ENCODE measurements at regions not wholly inside any gene's neighbourhood (a gene's known extent, or its start where the extent isn't known, plus 50 kb on each side); places are given as distances from the start of the nearest gene placed in this dataset.
A peak's percentile ranks its signal among the peaks of the same experiment; 100 is the strongest.
"Not testable (repeated sequence)": the region's sequence is repeated elsewhere in the genome, so short reads cannot be mapped to it uniquely, and the experiment has no call there.

GRCh38 chr9:11182001-11182400 is 569.2 kb upstream of the PTPRD start:
- Histone ChIP-seq H3K9ac (ENCODE audit: insufficient read depth in 1 of 2, low read length in 2 of 2) (no peak overlapping the region), H3K27ac (ENCODE audit: low read depth in 1 of 2, low read length in 1 of 2) (no peak overlapping the region), H3K36me3 (ENCODE audit: control insufficient read depth in 4 of 4, insufficient read depth in 4 of 4, low read length in 4 of 4) (no peaks in the 10 kb centered on the region), H3K27me3 (ENCODE audit: control insufficient read depth in 3 of 3, insufficient read depth in 3 of 3, low read length in 2 of 3) (no peaks in the 10 kb centered on the region), H3K4me3 (no peak overlapping the region), H3K9me3 (ENCODE audit: control insufficient read depth in 4 of 4, insufficient read depth in 3 of 4, low read length in 3 of 4) (peaks cover 0 to 3% (median 0%) of the 10 kb centered on the region in 4 donors), H3K4me1 (ENCODE audit: control insufficient read depth in 5 of 5, insufficient read depth in 5 of 5, low read length in 5 of 5) (no peaks in the 10 kb centered on the region)
- DNase-seq (no peak), ATAC-seq (ENCODE audit: insufficient read depth, low FRiP score) (no peak)
- no peak for TF ChIP-seq CTCF (IDR thresholded peaks at IDR 0.05; ENCODE audit: control extremely low read depth, extremely low read depth)
- 87 to 89% methylated on average over 2 of the region's 2 CpGs for WGBS, 2 donors

- 64 to 69% methylated on average over 1 of the region's 1 CpG for WGBS, 2 donors
- DNase-seq, result no peak
- H3K27me3 ChIP-seq (ENCODE audit: control insufficient read depth in 3 of 3, insufficient read depth in 3 of 3, low read length in 2 of 3), result no peaks in the 10 kb centered on the region
- H3K4me1 ChIP-seq (ENCODE audit: control insufficient read depth in 5 of 5, insufficient read depth in 5 of 5, low read length in 5 of 5), result peaks cover 0 to 3% (median 0%) of the 10 kb centered on the region in 5 donors
- ATAC-seq (ENCODE audit: insufficient read depth, low FRiP score), result no peak
- no peak overlapping the region for H3K4me3 ChIP-seq
- no peaks in the 10 kb centered on the region for H3K36me3 ChIP-seq (ENCODE audit: control insufficient read depth in 4 of 4, insufficient read depth in 4 of 4, low read length in 4 of 4)
- no peak overlapping the region for H3K27ac ChIP-seq (ENCODE audit: low read depth in 1 of 2, low read length in 1 of 2)
- H3K9ac ChIP-seq (ENCODE audit: insufficient read depth in 1 of 2, low read length in 2 of 2), result no peak overlapping the region
- H3K9me3 ChIP-seq (ENCODE audit: control insufficient read depth in 4 of 4, insufficient read depth in 3 of 4, low read length in 3 of 4), result peaks cover 0 to 6% (median 3%) of the 10 kb centered on the region in 4 donors
- TF ChIP-seq CTCF (IDR thresholded peaks at IDR 0.05; ENCODE audit: control extremely low read depth, extremely low read depth), result no peak
These were observed 577.9 kb upstream of the PTPRD start for GRCh38 chr9:11190719-11191118.

GRCh38 chr9:11192993-11193392 is 580.2 kb upstream of the PTPRD start:
- no peak for ATAC-seq (ENCODE audit: insufficient read depth, low FRiP score)
- H3K36me3 ChIP-seq (ENCODE audit: control insufficient read depth in 4 of 4, insufficient read depth in 4 of 4, low read length in 4 of 4), result no peaks in the 10 kb centered on the region
- H3K9ac ChIP-seq (ENCODE audit: insufficient read depth in 1 of 2, low read length in 2 of 2), result no peak overlapping the region
- no peak overlapping the region for H3K27ac ChIP-seq (ENCODE audit: low read depth in 1 of 2, low read length in 1 of 2)
- H3K27me3 ChIP-seq (ENCODE audit: control insufficient read depth in 3 of 3, insufficient read depth in 3 of 3, low read length in 2 of 3), result no peaks in the 10 kb centered on the region
- 58 to 79% methylated on average over 1 of the region's 1 CpG for WGBS, 2 donors
- TF ChIP-seq CTCF (IDR thresholded peaks at IDR 0.05; ENCODE audit: control extremely low read depth, extremely low read depth), result no peak
- no peak for DNase-seq
- H3K9me3 ChIP-seq (ENCODE audit: control insufficient read depth in 4 of 4, insufficient read depth in 3 of 4, low read length in 3 of 4), result peaks cover 0 to 6% (median 2%) of the 10 kb centered on the region in 4 donors
- H3K4me3 ChIP-seq, result no peak overlapping the region
- H3K4me1 ChIP-seq (ENCODE audit: control insufficient read depth in 5 of 5, insufficient read depth in 5 of 5, low read length in 5 of 5), result peaks cover 0 to 3% (median 0%) of the 10 kb centered on the region in 5 donors

GRCh38 chr9:11194246-11194645 is 581.4 kb upstream of the PTPRD start:
- DNase-seq, result peak; percentile 60 to 91 (median 84)
- Histone ChIP-seq H3K27ac (ENCODE audit: low read depth in 1 of 2, low read length in 1 of 2) (no peak overlapping the region), H3K4me3 (no peak overlapping the region), H3K9me3 (ENCODE audit: control insufficient read depth in 4 of 4, insufficient read depth in 3 of 4, low read length in 3 of 4) (no peaks in the 10 kb centered on the region), H3K27me3 (ENCODE audit: control insufficient read depth in 3 of 3, insufficient read depth in 3 of 3, low read length in 2 of 3) (no peaks in the 10 kb centered on the region), H3K36me3 (ENCODE audit: control insufficient read depth in 4 of 4, insufficient read depth in 4 of 4, low read length in 4 of 4) (no peaks in the 10 kb centered on the region), H3K9ac (ENCODE audit: insufficient read depth in 1 of 2, low read length in 2 of 2) (no peak overlapping the region), H3K4me1 (ENCODE audit: control insufficient read depth in 5 of 5, insufficient read depth in 5 of 5, low read length in 5 of 5) (peaks cover 0 to 3% (median 0%) of the 10 kb centered on the region in 5 donors)
- no peak for ATAC-seq (ENCODE audit: insufficient read depth, low FRiP score)
- TF ChIP-seq CTCF (IDR thresholded peaks at IDR 0.05; ENCODE audit: control extremely low read depth, extremely low read depth), result no peak
- 77 to 80% methylated on average over 1 of the region's 1 CpG for whole genome bisulfite sequencing, 2 donors

GRCh38 chr9:11196840-11197365 is 584.1 kb upstream of the PTPRD start:
- H3K9me3 ChIP-seq (ENCODE audit: control insufficient read depth in 4 of 4, insufficient read depth in 3 of 4, low read length in 3 of 4); H3K36me3 ChIP-seq (ENCODE audit: control insufficient read depth in 4 of 4, insufficient read depth in 4 of 4, low read length in 4 of 4); H3K27me3 ChIP-seq (ENCODE audit: control insufficient read depth in 3 of 3, insufficient read depth in 3 of 3, low read length in 2 of 3); H3K4me1 ChIP-seq (ENCODE audit: control insufficient read depth in 5 of 5, insufficient read depth in 5 of 5, low read length in 5 of 5); H3K4me3 ChIP-seq; ATAC-seq (ENCODE audit: insufficient read depth, low FRiP score); DNase-seq; H3K9ac ChIP-seq (ENCODE audit: insufficient read depth in 1 of 2, low read length in 2 of 2); H3K27ac ChIP-seq (ENCODE audit: low read depth in 1 of 2, low read length in 1 of 2): not testable (repeated sequence)
- WGBS, 2 donors, result 84 to 95% methylated on average over 21 to 22 of the region's 22 CpGs

All from lung (tissue), 11 donors.